CD4-positive, CD25-positive, alpha-beta regulatory T cell (primary cell): ENCODE measurements at regions not wholly inside any gene's neighbourhood (a gene's known extent, or its start where the extent isn't known, plus 50 kb on each side); places are given as distances from the start of the nearest gene placed in this dataset.
"Not testable (repeated sequence)": the region's sequence is repeated elsewhere in the genome, so short reads cannot be mapped to it uniquely, and the experiment has no call there.

Experiments used
- ATAC-seq, 2 donors: fragments of 150-1000 bp; cut with Tn5 transposase; one replicate each; pipeline ENCODE4 v1.10.0; 2021; ENCODE audit warnings: low read depth in 2 of 2, moderate number of reproducible peaks in 2 of 2, moderate library complexity in 1 of 2
- DNase-seq, 3 donors: peaks; one replicate each; pipeline versions ENCODE4 v3.0.0 to v3.0.0-alpha.2; 2012 to 2022; ENCODE audit warnings: mixed read lengths in 1 of 3
- H3K27ac ChIP-seq: one replicate; pipeline ENCODE4 v1.7.0; 2013; ENCODE audit warnings: mild to moderate bottlenecking, low read length; ENCODE audit not compliant: insufficient read depth, poor library complexity, severe bottlenecking
- H3K27me3 ChIP-seq: one replicate; pipeline ENCODE4 v1.7.0; 2013; ENCODE audit warnings: low read length; ENCODE audit not compliant: control insufficient read depth, insufficient read depth
- H3K36me3 ChIP-seq: one replicate; pipeline ENCODE4 v1.7.0; 2013; ENCODE audit warnings: mild to moderate bottlenecking, low read length, moderate library complexity; ENCODE audit not compliant: control insufficient read depth, insufficient read depth
- H3K4me1 ChIP-seq: 2 replicates; pipeline ENCODE4 v1.7.0; 2013; ENCODE audit warnings: mild to moderate bottlenecking, low read length; ENCODE audit not compliant: insufficient read depth, control insufficient read depth, poor library complexity, severe bottlenecking
- H3K4me3 ChIP-seq: one replicate; pipeline ENCODE4 v1.7.0; 2013; ENCODE audit warnings: low read depth, mild to moderate bottlenecking, low read length, moderate library complexity
- H3K9me3 ChIP-seq, 2 experiments: 1 replicate in 1 of 2; 2 replicates in 1 of 2; pipeline ENCODE4 v1.7.0; 2013; ENCODE audit warnings: low read length in 2 of 2, mild to moderate bottlenecking in 1 of 2, moderate library complexity in 1 of 2; ENCODE audit not compliant: control insufficient read depth in 2 of 2
- H3K27ac Mint-ChIP-seq, 3 donors: one replicate each; pipeline ENCODE4 v1.8.0; 2020 to 2022; ENCODE audit warnings: mild to moderate bottlenecking in 3 of 3, mixed read lengths in 3 of 3, moderate library complexity in 2 of 3
- H3K27me3 Mint-ChIP-seq: one replicate; pipeline ENCODE4 v1.8.0; 2022; ENCODE audit warnings: mild to moderate bottlenecking, mixed read lengths
- H3K36me3 Mint-ChIP-seq: one replicate; pipeline ENCODE4 v1.8.0; 2020; ENCODE audit warnings: mixed read lengths
- H3K4me1 Mint-ChIP-seq, 4 donors: one replicate each; pipeline ENCODE4 v1.8.0; 2020 to 2022; ENCODE audit warnings: mixed read lengths in 4 of 4, mild to moderate bottlenecking in 1 of 4
- H3K4me3 Mint-ChIP-seq, 4 donors: one replicate each; pipeline ENCODE4 v1.8.0; 2020 to 2022; ENCODE audit warnings: mild to moderate bottlenecking in 4 of 4, mixed read lengths in 4 of 4, moderate library complexity in 3 of 4
- H3K9me3 Mint-ChIP-seq, 7 donors: one replicate each; pipeline ENCODE4 v1.8.0; 2020 to 2022; ENCODE audit warnings: mixed read lengths in 7 of 7, mild to moderate bottlenecking in 3 of 7, moderate library complexity in 2 of 7

DNA sequence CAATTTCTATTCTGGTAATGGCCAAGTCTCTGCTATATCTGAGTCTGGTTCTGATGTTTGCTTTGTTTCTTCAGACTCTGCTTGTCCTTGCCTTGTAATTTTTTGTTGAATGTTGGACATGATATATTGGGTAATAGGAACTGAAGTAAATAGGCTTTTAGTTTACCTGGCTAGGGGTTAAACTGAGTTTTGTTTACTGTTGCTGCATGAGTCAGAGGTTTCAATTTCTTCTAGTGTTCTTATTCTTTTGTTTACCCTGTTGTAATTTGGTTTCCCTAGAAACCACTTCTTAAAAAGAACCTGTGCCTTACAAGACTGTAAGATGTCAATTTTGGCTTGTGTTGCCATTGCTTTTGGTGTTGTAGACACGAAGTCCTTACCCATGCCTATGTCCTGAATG, 285.0 kb upstream of the KCNH7 start:
- H3K9me3 Mint-ChIP-seq = peaks cover 0 to 8% (median 0%) of the 10 kb centered on the region in 7 donors
- no peak for ATAC-seq
- no peaks in the 10 kb centered on the region for H3K27me3 Mint-ChIP-seq
- Histone ChIP-seq H3K27me3 (no peaks in the 10 kb centered on the region), H3K4me3 (no peak overlapping the region), H3K27ac (no peak overlapping the region), H3K36me3 (no peaks in the 10 kb centered on the region), H3K9me3 (no peaks in the 10 kb centered on the region), H3K4me1 (no peaks in the 10 kb centered on the region)
- no peaks in the 10 kb centered on the region for H3K36me3 Mint-ChIP-seq
- DNase-seq = no peak
- H3K4me3 Mint-ChIP-seq = no peak overlapping the region
- no peak overlapping the region for H3K27ac Mint-ChIP-seq
- H3K4me1 Mint-ChIP-seq = no peaks in the 10 kb centered on the region

- H3K9me3 ChIP-seq = no peaks in the 10 kb centered on the region
- H3K4me3 ChIP-seq = no peak overlapping the region
- ATAC-seq = no peak
- Mint-ChIP-seq H3K27ac (no peak overlapping the region), H3K27me3 (no peaks in the 10 kb centered on the region), H3K4me3 (no peak overlapping the region), H3K9me3 (peaks cover 0 to 8% (median 0%) of the 10 kb centered on the region in 7 donors), H3K36me3 (no peaks in the 10 kb centered on the region), H3K4me1 (no peaks in the 10 kb centered on the region)
- no peaks in the 10 kb centered on the region for H3K36me3 ChIP-seq
- H3K4me1 ChIP-seq = no peaks in the 10 kb centered on the region
- H3K27me3 ChIP-seq = no peaks in the 10 kb centered on the region
- DNase-seq = no peak
- no peak overlapping the region for H3K27ac ChIP-seq
Measured at GRCh38 chr2:163122257-163122656, 283.7 kb upstream of the KCNH7 start.

GRCh38 chr2:163121483-163121882, 282.9 kb upstream of the KCNH7 start:
- no peaks in the 10 kb centered on the region for H3K27me3 Mint-ChIP-seq
- no peak overlapping the region for H3K4me3 ChIP-seq
- DNase-seq (no peak), ATAC-seq (no peak)
- H3K9me3 Mint-ChIP-seq = peaks cover 0 to 8% (median 0%) of the 10 kb centered on the region in 7 donors
- H3K4me1 ChIP-seq = no peaks in the 10 kb centered on the region
- H3K36me3 Mint-ChIP-seq = no peaks in the 10 kb centered on the region
- H3K27ac ChIP-seq = no peak overlapping the region
- no peak overlapping the region for H3K27ac Mint-ChIP-seq
- H3K36me3 ChIP-seq = no peaks in the 10 kb centered on the region
- no peaks in the 10 kb centered on the region for H3K9me3 ChIP-seq
- H3K4me1 Mint-ChIP-seq = no peaks in the 10 kb centered on the region
- no peak overlapping the region for H3K4me3 Mint-ChIP-seq
- H3K27me3 ChIP-seq = no peaks in the 10 kb centered on the region

DNA sequence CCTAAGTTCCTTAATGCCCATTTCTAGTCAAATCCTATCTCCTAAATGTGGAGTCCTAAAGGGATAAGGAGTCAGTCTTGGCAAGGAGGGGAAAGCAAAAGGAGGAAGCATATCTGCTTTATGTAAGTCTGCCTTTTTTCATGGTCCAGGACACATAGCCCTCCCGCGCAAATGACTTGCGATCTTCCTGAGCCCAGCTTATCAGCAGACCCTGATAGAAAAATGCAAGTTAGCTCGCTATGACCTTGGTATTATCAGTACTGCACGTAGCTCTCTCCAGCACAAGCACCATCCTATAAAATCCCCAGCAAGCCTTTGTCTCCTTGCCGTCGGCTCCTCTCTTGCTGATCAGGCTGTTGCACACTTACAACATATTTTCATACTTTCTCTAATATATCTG, 281.4 kb upstream of the KCNH7 start:
- Histone ChIP-seq H3K27ac (no peak overlapping the region), H3K4me1 (no peaks in the 10 kb centered on the region), H3K9me3 (no peaks in the 10 kb centered on the region), H3K4me3 (no peak overlapping the region), H3K27me3 (no peaks in the 10 kb centered on the region), H3K36me3 (no peaks in the 10 kb centered on the region)
- DNase-seq (no peak), ATAC-seq (no peak)
- Mint-ChIP-seq H3K9me3 (peaks cover 0 to 4% (median 3%) of the 10 kb centered on the region in 7 donors), H3K27me3 (no peaks in the 10 kb centered on the region), H3K36me3 (no peaks in the 10 kb centered on the region), H3K4me1 (no peaks in the 10 kb centered on the region), H3K4me3 (no peak overlapping the region), H3K27ac (no peak overlapping the region)

GRCh38 chr2:163086940-163087339, 248.4 kb upstream of the KCNH7 start:
- Mint-ChIP-seq H3K9me3 (peaks cover 1 to 13% (median 5%) of the 10 kb centered on the region in 7 donors), H3K4me1 (no peaks in the 10 kb centered on the region), H3K36me3 (no peaks in the 10 kb centered on the region), H3K27me3 (no peaks in the 10 kb centered on the region), H3K27ac (no peak overlapping the region), H3K4me3 (no peak overlapping the region)
- no peaks in the 10 kb centered on the region for H3K4me1 ChIP-seq
- no peak for ATAC-seq
- H3K36me3 ChIP-seq = no peaks in the 10 kb centered on the region
- DNase-seq = no peak
- H3K9me3 ChIP-seq = peaks cover 0 to under 1% of the 10 kb centered on the region in 2 experiments
- no peak overlapping the region for H3K27ac ChIP-seq
- H3K27me3 ChIP-seq = no peaks in the 10 kb centered on the region
- no peak overlapping the region for H3K4me3 ChIP-seq

DNA sequence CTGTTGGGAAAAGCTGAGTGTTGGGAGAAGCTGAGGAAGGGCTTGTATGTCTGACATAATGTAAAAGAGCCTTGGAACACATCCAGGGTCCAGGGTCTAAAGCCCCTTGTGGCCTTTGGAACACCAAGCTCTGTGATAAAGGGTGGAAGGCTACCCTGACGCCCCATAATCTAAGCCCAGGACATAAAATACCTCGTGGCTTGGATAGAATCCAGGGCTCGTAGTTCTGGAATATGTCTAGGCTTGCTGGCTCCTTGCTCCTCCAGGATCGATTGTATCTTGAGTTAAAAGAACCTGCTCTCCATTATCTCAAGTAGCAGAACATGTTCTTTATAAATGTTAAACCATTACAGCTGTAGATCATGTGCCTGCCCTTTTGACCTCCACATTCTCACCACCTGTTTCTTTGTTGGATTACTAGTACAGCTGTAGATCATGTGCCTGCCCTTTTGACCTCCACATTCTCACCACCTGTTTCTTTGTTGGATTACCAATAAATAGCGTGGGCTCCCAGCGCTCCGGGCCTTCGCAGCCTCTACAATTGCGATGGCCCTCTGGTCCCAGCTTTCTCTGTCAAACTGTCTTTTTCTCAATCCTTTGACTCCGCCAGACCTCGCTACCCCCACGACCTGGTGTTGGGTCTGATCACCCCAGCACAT, 246.9 kb upstream of the KCNH7 start:
- not testable (repeated sequence) for H3K27me3 Mint-ChIP-seq, ATAC-seq, H3K4me1 Mint-ChIP-seq, H3K27ac ChIP-seq, H3K9me3 ChIP-seq, H3K4me1 ChIP-seq, H3K36me3 Mint-ChIP-seq, H3K4me3 ChIP-seq, H3K4me3 Mint-ChIP-seq, H3K27me3 ChIP-seq, DNase-seq, H3K36me3 ChIP-seq
- H3K27ac Mint-ChIP-seq = peak overlapping the region in 1 of 3 donors; percentile 67
- peaks cover 1 to 13% (median 4%) of the 10 kb centered on the region in 7 donors for H3K9me3 Mint-ChIP-seq

DNA sequence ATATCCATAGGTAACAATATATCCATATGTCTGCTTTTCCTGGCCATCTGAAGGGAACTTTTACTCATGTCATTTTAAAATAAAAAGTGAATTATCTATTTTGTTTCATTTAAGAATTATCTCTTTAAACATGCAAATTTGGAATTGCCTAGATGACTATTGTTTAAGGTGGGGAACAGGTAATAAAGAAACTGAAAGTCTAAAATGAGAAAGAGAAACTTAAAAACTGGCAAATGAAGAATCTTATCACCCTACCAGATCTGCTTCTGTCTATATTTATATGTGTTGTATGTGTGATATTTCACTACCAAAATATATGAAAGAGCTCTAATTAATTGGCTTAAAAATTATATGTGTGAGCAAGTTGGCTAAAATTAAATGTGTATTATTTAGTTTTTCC, 243.2 kb upstream of the KCNH7 start:
- H3K36me3 ChIP-seq = no peaks in the 10 kb centered on the region
- no peaks in the 10 kb centered on the region for H3K4me1 Mint-ChIP-seq
- ATAC-seq (no peak), DNase-seq (no peak)
- no peak overlapping the region for H3K27ac ChIP-seq
- no peaks in the 10 kb centered on the region for H3K27me3 Mint-ChIP-seq
- H3K9me3 Mint-ChIP-seq = peaks cover 1 to 13% (median 5%) of the 10 kb centered on the region in 7 donors
- peaks cover 0 to 2% of the 10 kb centered on the region in 2 experiments for H3K9me3 ChIP-seq
- no peaks in the 10 kb centered on the region for H3K27me3 ChIP-seq
- H3K4me3 ChIP-seq = no peak overlapping the region
- H3K4me3 Mint-ChIP-seq = no peak overlapping the region
- no peak overlapping the region for H3K27ac Mint-ChIP-seq
- H3K4me1 ChIP-seq = no peaks in the 10 kb centered on the region
- no peaks in the 10 kb centered on the region for H3K36me3 Mint-ChIP-seq

- no peaks in the 10 kb centered on the region for H3K36me3 ChIP-seq
- H3K27ac Mint-ChIP-seq = no peak overlapping the region
- H3K9me3 Mint-ChIP-seq = peaks cover 0 to 10% (median 6%) of the 10 kb centered on the region in 7 donors
- no peak for ATAC-seq
- no peak overlapping the region for H3K27ac ChIP-seq
- no peak overlapping the region for H3K4me3 ChIP-seq
- H3K4me3 Mint-ChIP-seq = no peak overlapping the region
- H3K27me3 Mint-ChIP-seq = no peaks in the 10 kb centered on the region
- no peaks in the 10 kb centered on the region for H3K4me1 Mint-ChIP-seq
- H3K36me3 Mint-ChIP-seq = no peaks in the 10 kb centered on the region
- no peaks in the 10 kb centered on the region for H3K27me3 ChIP-seq
- peaks cover 0 to 2% of the 10 kb centered on the region in 2 experiments for H3K9me3 ChIP-seq
- no peaks in the 10 kb centered on the region for H3K4me1 ChIP-seq
- no peak for DNase-seq
Measured at GRCh38 chr2:163077241-163077640, 238.7 kb upstream of the KCNH7 start.
